ENCODE measurements at regions not wholly inside any gene's neighbourhood (a gene's known extent, or its start where the extent isn't known, plus 50 kb on each side); places are given as distances from the start of the nearest gene placed in this dataset.
"Not testable (repeated sequence)": the region's sequence is repeated elsewhere in the genome, so short reads cannot be mapped to it uniquely, and the experiment has no call there.

GRCh38 chr3:118637846-118638245 is 396.8 kb downstream of the IGSF11 start:
- in situ Hi-C loops (cut with MboI; ENCODE audit: low pct_ligation_motif_present in 1 of 4, low pct_unique_long_range_greater_than_20kb in 1 of 4, low sequenced_read_pairs in 3 of 4) (no loop called here), intact Hi-C loops (cut with DNase I; ENCODE audit: low total_unique reads) (no loop called here)
- Histone ChIP-seq H3K36me3 (no peaks in the 10 kb centered on the region), H3K4me3 (no peak overlapping the region), H3K27ac (no peak overlapping the region), H3K4me1 (no peaks in the 10 kb centered on the region), H3K9me3 (no peaks in the 10 kb centered on the region), H3K27me3 (no peaks in the 10 kb centered on the region)
- 49 to 70% methylated on average over 9 of the region's 9 CpGs for WGBS, 2 donors (ENCODE audit: low coverage in 1 of 2)
- DNase-seq, result no peak
- no peak for TF ChIP-seq EP300 (IDR thresholded peaks at IDR 0.05; ENCODE audit: low read depth)

GRCh38 chr3:118641608-118642007 is 393.0 kb downstream of the IGSF11 start:
- WGBS, 2 donors (ENCODE audit: low coverage in 1 of 2), result 38% methylated on average over 4 of the region's 4 CpGs; no CpG with 5 or more reads in 1 of the 2 donors
- Histone ChIP-seq H3K4me1 (no peaks in the 10 kb centered on the region), H3K36me3 (no peaks in the 10 kb centered on the region), H3K9me3 (no peaks in the 10 kb centered on the region), H3K27ac (no peak overlapping the region), H3K4me3 (no peak overlapping the region), H3K27me3 (no peaks in the 10 kb centered on the region)
- in situ Hi-C loops (cut with MboI; ENCODE audit: low pct_ligation_motif_present in 1 of 4, low pct_unique_long_range_greater_than_20kb in 1 of 4, low sequenced_read_pairs in 3 of 4), result no loop called here
- no peak for DNase-seq
- TF ChIP-seq EP300 (IDR thresholded peaks at IDR 0.05; ENCODE audit: low read depth) (no peak), POLR2AphosphoS5 (IDR thresholded peaks at IDR 0.05) (no peak), POLR2A (IDR thresholded peaks at IDR 0.05) (no peak)
- TF ChIP-seq, protein P1, sequence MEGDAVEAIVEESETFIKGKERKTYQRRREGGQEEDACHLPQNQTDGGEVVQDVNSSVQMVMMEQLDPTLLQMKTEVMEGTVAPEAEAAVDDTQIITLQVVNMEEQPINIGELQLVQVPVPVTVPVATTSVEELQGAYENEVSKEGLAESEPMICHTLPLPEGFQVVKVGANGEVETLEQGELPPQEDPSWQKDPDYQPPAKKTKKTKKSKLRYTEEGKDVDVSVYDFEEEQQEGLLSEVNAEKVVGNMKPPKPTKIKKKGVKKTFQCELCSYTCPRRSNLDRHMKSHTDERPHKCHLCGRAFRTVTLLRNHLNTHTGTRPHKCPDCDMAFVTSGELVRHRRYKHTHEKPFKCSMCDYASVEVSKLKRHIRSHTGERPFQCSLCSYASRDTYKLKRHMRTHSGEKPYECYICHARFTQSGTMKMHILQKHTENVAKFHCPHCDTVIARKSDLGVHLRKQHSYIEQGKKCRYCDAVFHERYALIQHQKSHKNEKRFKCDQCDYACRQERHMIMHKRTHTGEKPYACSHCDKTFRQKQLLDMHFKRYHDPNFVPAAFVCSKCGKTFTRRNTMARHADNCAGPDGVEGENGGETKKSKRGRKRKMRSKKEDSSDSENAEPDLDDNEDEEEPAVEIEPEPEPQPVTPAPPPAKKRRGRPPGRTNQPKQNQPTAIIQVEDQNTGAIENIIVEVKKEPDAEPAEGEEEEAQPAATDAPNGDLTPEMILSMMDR (IDR thresholded peaks at IDR 0.05), result no peak
- intact Hi-C loops (cut with DNase I; ENCODE audit: low total_unique reads), result no loop called here

DNA sequence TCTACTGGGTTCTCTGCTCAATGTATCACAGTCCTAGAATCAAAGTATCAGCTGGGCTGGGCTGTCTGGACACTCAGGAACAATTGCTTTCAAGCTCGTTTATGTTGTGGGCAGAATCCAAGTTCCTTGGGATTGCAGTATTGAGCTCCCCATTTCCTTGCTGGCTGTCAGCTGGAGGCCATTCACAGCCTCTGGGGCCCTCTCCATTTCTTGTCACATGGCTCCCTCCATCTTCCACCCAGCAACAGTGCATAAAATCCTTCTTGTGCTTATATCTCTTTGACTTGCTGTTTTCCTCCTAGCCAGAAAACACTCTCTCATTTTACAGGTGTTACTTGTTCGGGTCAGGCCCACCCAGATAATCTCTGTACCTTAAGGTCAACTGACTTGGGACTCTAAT is 363.5 kb downstream of the IGSF11 start:
- in situ Hi-C loops (cut with MboI; ENCODE audit: low pct_ligation_motif_present in 1 of 4, low pct_unique_long_range_greater_than_20kb in 1 of 4, low sequenced_read_pairs in 3 of 4) (no loop called here), intact Hi-C loops (cut with DNase I; ENCODE audit: low total_unique reads) (no loop called here)
- no peak for DNase-seq
- TF ChIP-seq EP300 (IDR thresholded peaks at IDR 0.05; ENCODE audit: low read depth) (no peak), POLR2A (IDR thresholded peaks at IDR 0.05) (no peak), POLR2AphosphoS5 (IDR thresholded peaks at IDR 0.05) (no peak)
- TF ChIP-seq, protein P1 (IDR thresholded peaks at IDR 0.05), result no peak
- Histone ChIP-seq H3K4me1 (no peaks in the 10 kb centered on the region), H3K9me3 (no peaks in the 10 kb centered on the region), H3K4me3 (no peak overlapping the region), H3K36me3 (no peaks in the 10 kb centered on the region), H3K27ac (no peak overlapping the region), H3K27me3 (no peaks in the 10 kb centered on the region)
- 28 to 49% methylated on average over 2 of the region's 2 CpGs for WGBS, 2 donors (ENCODE audit: low coverage in 1 of 2)

DNA sequence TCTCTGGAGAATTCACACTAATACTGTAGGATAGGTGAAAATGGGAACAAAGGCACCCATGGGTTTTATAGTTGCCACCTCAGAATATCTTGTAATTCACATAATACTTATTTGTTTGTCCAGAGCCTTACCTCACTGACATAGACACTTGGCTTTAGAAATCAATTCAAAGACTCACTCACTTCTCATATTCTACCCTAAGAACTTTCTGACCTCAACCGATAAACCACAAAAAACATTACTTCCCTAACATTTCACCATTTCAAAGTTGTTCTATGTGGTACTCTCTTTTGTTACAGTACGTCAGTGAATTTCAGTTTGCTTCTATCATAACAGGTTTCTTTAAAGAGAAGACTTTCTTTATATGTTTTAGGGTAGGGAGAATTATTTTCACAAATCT is 359.3 kb downstream of the IGSF11 start:
- 86 to 91% methylated on average over 2 of the region's 2 CpGs for WGBS, 2 donors (ENCODE audit: low coverage in 1 of 2)

GRCh38 chr3:118678663-118679062 is 356.0 kb downstream of the IGSF11 start:
- H3K4me3 ChIP-seq; intact Hi-C loops (cut with DNase I; ENCODE audit: low total_unique reads); H3K36me3 ChIP-seq; H3K27ac ChIP-seq; H3K4me1 ChIP-seq; H3K9me3 ChIP-seq; DNase-seq; in situ Hi-C loops (cut with MboI; ENCODE audit: low pct_ligation_motif_present in 1 of 4, low pct_unique_long_range_greater_than_20kb in 1 of 4, low sequenced_read_pairs in 3 of 4); H3K27me3 ChIP-seq: not testable (repeated sequence)

More for the DNA sequence above, 359.3 kb downstream of the IGSF11 start:
- in situ Hi-C loops (cut with MboI; ENCODE audit: low pct_ligation_motif_present in 1 of 4, low pct_unique_long_range_greater_than_20kb in 1 of 4, low sequenced_read_pairs in 3 of 4), result no loop called here
- Histone ChIP-seq H3K4me1 (no peaks in the 10 kb centered on the region), H3K27ac (no peak overlapping the region), H3K27me3 (no peaks in the 10 kb centered on the region), H3K36me3 (no peaks in the 10 kb centered on the region), H3K9me3 (no peaks in the 10 kb centered on the region), H3K4me3 (no peak overlapping the region)
- intact Hi-C loops (cut with DNase I; ENCODE audit: low total_unique reads), result no loop called here
- TF ChIP-seq, protein P1 (IDR thresholded peaks at IDR 0.05), result no peak
- TF ChIP-seq EP300 (IDR thresholded peaks at IDR 0.05; ENCODE audit: low read depth) (no peak), POLR2AphosphoS5 (IDR thresholded peaks at IDR 0.05) (no peak), POLR2A (IDR thresholded peaks at IDR 0.05) (no peak)
- no peak for DNase-seq

All from transverse colon (tissue), 4 donors.